Activated CD8-positive, alpha-beta T cell treated with anti-CD3 and anti-CD28 coated beads for 36 hours (primary cell): ENCODE measurements at regions not wholly inside any gene's neighbourhood (a gene's known extent, or its start where the extent isn't known, plus 50 kb on each side); places are given as distances from the start of the nearest gene placed in this dataset.

ENCODE experiments used
- ATAC-seq: fragments of 200-7000 bp; cut with Tn5 transposase; one replicate; pipeline ENCODE4 v1.10.0; 2021; ENCODE audit warnings: mild to moderate bottlenecking, moderate library complexity
- CTCF ChIA-PET: fragments of 350-600 bp; sonication (Branson Sonifier 250); formaldehyde crosslinking; loops from one replicate; lab custom pipeline; 2021; ENCODE audit warnings: antibody characterized with exemption; lab: Charles Lee
- POLR2A ChIA-PET: fragments of 350-600 bp; sonication (Branson Sonifier 250); formaldehyde crosslinking; loops from one replicate; lab custom pipeline; 2021; ENCODE audit warnings: antibody characterized with exemption; lab: Charles Lee
- DNase-seq: peaks from one replicate; pipeline ENCODE4 v3.0.0-alpha.2; 2020
- H3K27ac Mint-ChIP-seq: one replicate; pipeline ENCODE4 v1.8.0; 2021; ENCODE audit warnings: mild to moderate bottlenecking, mixed read lengths
- H3K27me3 Mint-ChIP-seq: one replicate; pipeline ENCODE4 v1.8.0; 2021; ENCODE audit warnings: mixed read lengths
- H3K36me3 Mint-ChIP-seq: one replicate; pipeline ENCODE4 v1.8.0; 2021; ENCODE audit warnings: low read depth, mixed read lengths
- H3K4me1 Mint-ChIP-seq: one replicate; pipeline ENCODE4 v1.8.0; 2021; ENCODE audit warnings: low read depth, mixed read lengths
- H3K4me3 Mint-ChIP-seq: one replicate; pipeline ENCODE4 v1.8.0; 2021; ENCODE audit warnings: mild to moderate bottlenecking, moderate library complexity, mixed read lengths
- H3K9me3 Mint-ChIP-seq: one replicate; pipeline ENCODE4 v1.8.0; 2021; ENCODE audit warnings: mixed read lengths
- CTCF ChIP-seq: fragments of 200-600 bp; IDR thresholded peaks from one replicate; pipeline ENCODE4 v1.8.0; 2022; ENCODE audit warnings: antibody characterized with exemption, mild to moderate bottlenecking
- intact Hi-C: fragments of 100-400 bp; cut with micrococcal nuclease; formaldehyde crosslinking; loops from one replicate; pipeline ENCODE4 v1.10.0; 2022

GRCh38 chr6:8672882-8673281, 237.5 kb upstream of the SLC35B3 start:
- no peaks in the 10 kb centered on the region for H3K36me3 Mint-ChIP-seq
- H3K27me3 Mint-ChIP-seq, result no peaks in the 10 kb centered on the region
- no peaks in the 10 kb centered on the region for H3K4me1 Mint-ChIP-seq
- TF ChIP-seq CTCF, result no peak
- CTCF ChIA-PET, result no interaction called here
- ATAC-seq, result no peak
- DNase-seq, result no peak
- H3K4me3 Mint-ChIP-seq, result no peak overlapping the region
- intact Hi-C loops, result no loop called here
- POLR2A ChIA-PET, result no interaction called here
- H3K9me3 Mint-ChIP-seq, result peaks cover 5% of the 10 kb centered on the region
- no peak overlapping the region for H3K27ac Mint-ChIP-seq

- CTCF ChIA-PET, result no interaction called here
- Mint-ChIP-seq H3K4me1 (no peaks in the 10 kb centered on the region), H3K9me3 (peaks cover 8% of the 10 kb centered on the region), H3K36me3 (no peaks in the 10 kb centered on the region), H3K27ac (no peak overlapping the region), H3K27me3 (no peaks in the 10 kb centered on the region), H3K4me3 (no peak overlapping the region)
- no peak for TF ChIP-seq CTCF
- intact Hi-C loops, result no loop called here
- DNase-seq (no peak), ATAC-seq (no peak)
- POLR2A ChIA-PET, result no interaction called here
Measured at GRCh38 chr6:8670792-8671191, 235.4 kb upstream of the SLC35B3 start.

- intact Hi-C loops, result no loop called here
Measured at GRCh38 chr6:8664700-8665099, 229.4 kb upstream of the SLC35B3 start.

GRCh38 chr6:8664070-8664469, 228.7 kb upstream of the SLC35B3 start:
- no peak overlapping the region for H3K27ac Mint-ChIP-seq
- POLR2A ChIA-PET, result no interaction called here

More at GRCh38 chr6:8664700-8665099, 229.4 kb upstream of the SLC35B3 start:
- Mint-ChIP-seq H3K27ac (no peak overlapping the region), H3K36me3 (no peaks in the 10 kb centered on the region), H3K9me3 (peaks cover 5% of the 10 kb centered on the region), H3K4me3 (no peak overlapping the region), H3K4me1 (no peaks in the 10 kb centered on the region), H3K27me3 (no peaks in the 10 kb centered on the region)
- no peak for TF ChIP-seq CTCF
- ChIA-PET CTCF (no interaction called here), POLR2A (no interaction called here)
- ATAC-seq (no peak), DNase-seq (no peak)

More at GRCh38 chr6:8664070-8664469, 228.7 kb upstream of the SLC35B3 start:
- CTCF ChIA-PET, result no interaction called here
- Mint-ChIP-seq H3K4me3 (no peak overlapping the region), H3K9me3 (peaks cover 3% of the 10 kb centered on the region), H3K4me1 (no peaks in the 10 kb centered on the region), H3K27me3 (no peaks in the 10 kb centered on the region), H3K36me3 (no peaks in the 10 kb centered on the region)
- no peak for TF ChIP-seq CTCF
- DNase-seq (no peak), ATAC-seq (no peak)
- intact Hi-C loops, result no loop called here
